OCI-LY3 (cell line): ENCODE measurements at regions not wholly inside any gene's neighbourhood (a gene's known extent, or its start where the extent isn't known, plus 50 kb on each side); places are given as distances from the start of the nearest gene placed in this dataset.
A peak's percentile ranks its signal among the peaks of the same experiment; 100 is the strongest.

Source experiments
- H2AFZ ChIP-seq: fragments of 200-600, 300-600 bp; shearing (Covaris generic); 2 replicates; pipeline ENCODE4 v1.6.0; 2014; ENCODE audit warnings: antibody characterized with exemption, low read depth, low read length
- H3K27ac ChIP-seq: fragments of 200-600, 300-600 bp; sonication (generic); 2 replicates; pipeline ENCODE4 v1.5.1; 2014; ENCODE audit warnings: mild to moderate bottlenecking, low read length, moderate library complexity, mixed read lengths
- H3K27me3 ChIP-seq: fragments of 200-600, 300-600 bp; sonication (generic); 2 replicates; pipeline ENCODE4 v1.6.1; 2014; ENCODE audit warnings: low read depth, low read length, mixed read lengths
- H3K36me3 ChIP-seq: fragments of 200-600, 300-600 bp; sonication (generic); replicated peaks from 2 replicates; pipeline ENCODE3; 2014; ENCODE audit warnings: low read depth, low read length, mixed read lengths
- H3K4me1 ChIP-seq: fragments of 300-600, 200-600 bp; sonication (generic); 2 replicates; pipeline ENCODE4 v1.6.1; 2014; ENCODE audit warnings: low read length, mixed read lengths
- H3K4me2 ChIP-seq: fragments of 200-600, 300-600 bp; sonication (generic); 2 replicates; pipeline ENCODE4 v1.6.1; 2014; ENCODE audit warnings: low read length, mixed read lengths
- H3K4me3 ChIP-seq: fragments of 300-600, 200-600 bp; sonication (generic); 2 replicates; pipeline ENCODE4 v1.5.1; 2014; ENCODE audit warnings: antibody characterized with exemption, mild to moderate bottlenecking, low read length, moderate library complexity
- H3K79me2 ChIP-seq: fragments of 300-600, 200-600 bp; shearing (Covaris generic); 2 replicates; pipeline ENCODE4 v1.6.1; 2014; ENCODE audit warnings: mild to moderate bottlenecking, low read length, mixed read lengths
- H3K9ac ChIP-seq: fragments of 300-600, 200-600 bp; shearing (Covaris generic); 2 replicates; pipeline ENCODE4 v1.6.0; 2014; ENCODE audit warnings: mild to moderate bottlenecking, low read length, moderate library complexity
- H3K9me3 ChIP-seq: fragments of 200-600, 300-600 bp; shearing (Covaris generic); 2 replicates; pipeline ENCODE4 v1.6.1; 2014; ENCODE audit warnings: low read length, mixed read lengths; ENCODE audit not compliant: insufficient read depth
- H4K20me1 ChIP-seq: fragments of 200-600, 300-600 bp; sonication (generic); 2 replicates; pipeline ENCODE4 v1.6.1; 2016; ENCODE audit warnings: low read length, mixed read lengths; ENCODE audit not compliant: insufficient read depth
- CTCF ChIP-seq: fragments of 200-600, 300-600 bp; sonication (generic); IDR thresholded peaks from 2 replicates; pipeline ENCODE4 v1.5.1; 2014; ENCODE audit warnings: antibody characterized with exemption, low read length, low read depth
- EZH2phosphoT487 ChIP-seq: fragments of 200-600 bp; shearing (Covaris generic); IDR thresholded peaks from 2 replicates; pipeline ENCODE4 v1.6.1; 2018; ENCODE audit warnings: antibody characterized with exemption, mixed run types, low read depth

- Histone ChIP-seq H2AFZ (no peak overlapping the region), H3K27ac (no peak overlapping the region), H3K4me3 (no peak overlapping the region), H3K4me1 (no peaks in the 10 kb centered on the region), H4K20me1 (no peaks in the 10 kb centered on the region), H3K9me3 (no peaks in the 10 kb centered on the region), H3K36me3 (no peaks in the 10 kb centered on the region), H3K4me2 (no peak overlapping the region), H3K9ac (no peak overlapping the region), H3K27me3 (no peaks in the 10 kb centered on the region), H3K79me2 (no peaks in the 10 kb centered on the region)
- TF ChIP-seq EZH2phosphoT487 (no peak), CTCF (no peak)
Measured at GRCh38 chr5:165423697-165424299, 1918.4 kb downstream of the MAT2B start.

- no peaks in the 10 kb centered on the region for H3K79me2 ChIP-seq
- H3K4me2 ChIP-seq = no peak overlapping the region
- H3K4me3 ChIP-seq = no peak overlapping the region
- TF ChIP-seq EZH2phosphoT487 (no peak), CTCF (no peak)
- H2AFZ ChIP-seq = no peak overlapping the region
- H3K27ac ChIP-seq = no peak overlapping the region
- no peaks in the 10 kb centered on the region for H3K27me3 ChIP-seq
- no peaks in the 10 kb centered on the region for H3K36me3 ChIP-seq
- H4K20me1 ChIP-seq = no peaks in the 10 kb centered on the region
- no peaks in the 10 kb centered on the region for H3K4me1 ChIP-seq
- H3K9me3 ChIP-seq = no peaks in the 10 kb centered on the region
- no peak overlapping the region for H3K9ac ChIP-seq
Measured at GRCh38 chr5:165425594-165425993, 1920.2 kb downstream of the MAT2B start.

- no peaks in the 10 kb centered on the region for H3K4me1 ChIP-seq
- no peaks in the 10 kb centered on the region for H3K27me3 ChIP-seq
- no peak overlapping the region for H3K27ac ChIP-seq
- no peak overlapping the region for H3K9ac ChIP-seq
- H3K36me3 ChIP-seq = no peaks in the 10 kb centered on the region
- H3K9me3 ChIP-seq = no peaks in the 10 kb centered on the region
- no peak overlapping the region for H3K4me2 ChIP-seq
- H3K79me2 ChIP-seq = no peaks in the 10 kb centered on the region
- no peak overlapping the region for H3K4me3 ChIP-seq
- TF ChIP-seq CTCF (no peak), EZH2phosphoT487 (no peak)
- H4K20me1 ChIP-seq = no peaks in the 10 kb centered on the region
- no peak overlapping the region for H2AFZ ChIP-seq
Measured at GRCh38 chr5:165448753-165449152, 1943.3 kb downstream of the MAT2B start.

GRCh38 chr5:165457859-165458481, 1952.6 kb downstream of the MAT2B start:
- no peaks in the 10 kb centered on the region for H3K79me2 ChIP-seq
- H3K4me1 ChIP-seq = no peaks in the 10 kb centered on the region
- H3K4me3 ChIP-seq = no peak overlapping the region
- H3K9ac ChIP-seq = no peak overlapping the region
- H3K36me3 ChIP-seq = no peaks in the 10 kb centered on the region
- H4K20me1 ChIP-seq = no peaks in the 10 kb centered on the region
- H3K27ac ChIP-seq = no peak overlapping the region
- no peaks in the 10 kb centered on the region for H3K9me3 ChIP-seq
- no peak overlapping the region for H3K4me2 ChIP-seq
- TF ChIP-seq CTCF (peak; percentile 60), EZH2phosphoT487 (no peak)
- no peaks in the 10 kb centered on the region for H3K27me3 ChIP-seq
- H2AFZ ChIP-seq = no peak overlapping the region
